ENCODE measurements at regions not wholly inside any gene's neighbourhood (a gene's known extent, or its start where the extent isn't known, plus 50 kb on each side); places are given as distances from the start of the nearest gene placed in this dataset.

DNA sequence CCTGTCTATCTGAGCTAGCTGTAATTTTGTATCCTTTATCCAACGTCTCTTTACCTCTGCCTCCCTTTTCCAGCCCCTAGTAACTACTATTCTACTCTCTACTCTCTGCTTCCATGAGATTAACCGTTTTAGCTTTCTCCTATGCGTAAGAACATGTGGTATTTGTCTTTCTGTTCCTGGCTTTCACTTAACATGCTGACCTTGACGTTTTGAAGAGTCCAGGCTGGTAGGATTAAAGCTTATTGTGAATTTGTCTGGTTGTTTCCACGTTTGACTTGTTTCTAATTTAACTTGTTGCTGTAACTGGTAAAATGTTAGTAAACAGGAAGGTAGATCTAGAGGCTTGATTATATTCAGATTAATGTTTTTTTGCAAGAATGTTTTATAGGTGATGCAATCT, 385.3 kb downstream of the PSAT1 start:
- no peak for TF ChIP-seq CTCF (IDR thresholded peaks at IDR 0.05)
- no peak for TF ChIP-seq EP300 (IDR thresholded peaks at IDR 0.05)

All from ovary (tissue), 3 donors.